HG03439 (cell line): ENCODE measurements at regions not wholly inside any gene's neighbourhood (a gene's known extent, or its start where the extent isn't known, plus 50 kb on each side); places are given as distances from the start of the nearest gene placed in this dataset.

ENCODE experiments used
- ATAC-seq: cut with Tn5 transposase; IDR thresholded peaks from one replicate; pipeline ENCODE4 v1.9.1; 2021; ENCODE audit warnings: mild to moderate bottlenecking, moderate library complexity; ENCODE audit not compliant: unreplicated experiment

GRCh38 chr2:215749092-215749957 is 264.0 kb downstream of the MREG start:
- no peak for ATAC-seq

GRCh38 chr2:215748446-215748845 is 264.9 kb downstream of the MREG start:
- no peak for ATAC-seq

- ATAC-seq = no peak
These were observed 266.3 kb downstream of the MREG start for GRCh38 chr2:215746887-215747615.

GRCh38 chr2:215746226-215746886 is 267.0 kb downstream of the MREG start:
- ATAC-seq = no peak

- ATAC-seq = no peak
These were observed 268.0 kb downstream of the MREG start for GRCh38 chr2:215745331-215745730.

GRCh38 chr2:215744514-215744913 is 268.8 kb downstream of the MREG start:
- ATAC-seq = no peak

- no peak for ATAC-seq
These were observed 270.3 kb downstream of the MREG start for GRCh38 chr2:215743066-215743465.

GRCh38 chr2:215742021-215742420 is 271.3 kb downstream of the MREG start:
- no peak for ATAC-seq

GRCh38 chr2:215740071-215740470 is 273.3 kb downstream of the MREG start:
- no peak for ATAC-seq

GRCh38 chr2:215738351-215738750 is 275.0 kb downstream of the MREG start:
- no peak for ATAC-seq

- ATAC-seq = no peak
These were observed 275.9 kb downstream of the MREG start for GRCh38 chr2:215737477-215737876.

GRCh38 chr2:215736653-215737290 is 276.6 kb downstream of the MREG start:
- ATAC-seq = no peak

- no peak for ATAC-seq
These were observed 282.2 kb downstream of the MREG start for GRCh38 chr2:215731108-215731658.

GRCh38 chr2:215729985-215730620 is 283.2 kb downstream of the MREG start:
- ATAC-seq = no peak

- ATAC-seq = no peak
These were observed 284.8 kb downstream of the MREG start for GRCh38 chr2:215728504-215729065.

GRCh38 chr2:215727507-215728503 is 285.5 kb downstream of the MREG start:
- ATAC-seq = no peak

GRCh38 chr2:215726070-215726469 is 287.3 kb downstream of the MREG start:
- ATAC-seq = no peak

GRCh38 chr2:215724146-215724545 is 288.3 kb upstream of the FN1 start:
- ATAC-seq = no peak

- ATAC-seq = no peak
These were observed 287.8 kb upstream of the FN1 start for GRCh38 chr2:215723631-215724011.
